B cell (primary cell): ENCODE measurements at regions not wholly inside any gene's neighbourhood (a gene's known extent, or its start where the extent isn't known, plus 50 kb on each side); places are given as distances from the start of the nearest gene placed in this dataset.

Experiments
- ATAC-seq: fragments of 200-7000 bp; cut with Tn5 transposase; one replicate; pipeline ENCODE4 v1.10.0; 2021; ENCODE audit warnings: low read depth, mild to moderate bottlenecking, moderate number of reproducible peaks, moderate library complexity
- CTCF ChIA-PET: fragments of 350-600 bp; sonication (Branson Sonifier 250); formaldehyde crosslinking; loops from one replicate; lab custom pipeline; 2021; ENCODE audit warnings: antibody characterized with exemption, inconsistent platforms; lab: Charles Lee
- POLR2A ChIA-PET: fragments of 350-600 bp; sonication (Branson Sonifier 250); formaldehyde crosslinking; loops from one replicate; lab custom pipeline; 2021; ENCODE audit warnings: antibody characterized with exemption; lab: Charles Lee
- DNase-seq: peaks from one replicate; pipeline ENCODE4 v3.0.0; 2013
- H2AFZ ChIP-seq: 2 replicates; pipeline ENCODE4 v1.6.1; 2012; ENCODE audit warnings: mild to moderate bottlenecking, low read depth, low read length; ENCODE audit not compliant: insufficient read depth, poor library complexity, severe bottlenecking
- H3K27ac ChIP-seq, 2 donors: 1 replicate in 1 of 2; 2 replicates in 1 of 2; pipeline ENCODE4 v1.5.1; 2012 to 2013; ENCODE audit warnings: low read length in 2 of 2, mild to moderate bottlenecking in 2 of 2, moderate library complexity in 1 of 2
- H3K27me3 ChIP-seq, 4 experiments: fragments of 200-600 bp in 1 of 4; sonication (generic) in 1 of 4; replicated peaks in 1 of 4; 1 replicate in 2 of 4; 2 replicates in 2 of 4; pipeline versions ENCODE4 v1.6.1 to v1.7.0; 2013 to 2016; ENCODE audit warnings: low read length in 3 of 4, mild to moderate bottlenecking in 2 of 4, mixed read lengths in 1 of 4, moderate library complexity in 1 of 4; ENCODE audit not compliant: insufficient read depth in 4 of 4, control insufficient read depth in 3 of 4; ENCODE audit errors: control extremely low read depth in 1 of 4
- H3K36me3 ChIP-seq, 2 experiments: replicated peaks in 1 of 2; 1 replicate in 1 of 2; 2 replicates in 1 of 2; pipeline versions ENCODE4 v1.6.1 to v1.7.1; 2013; ENCODE audit warnings: low read length in 1 of 2; ENCODE audit not compliant: insufficient read depth in 2 of 2, control insufficient read depth in 1 of 2; ENCODE audit errors: control extremely low read depth in 1 of 2, extremely low read depth in 1 of 2
- H3K4me1 ChIP-seq, 2 donors: fragments of 200-600 bp in 1 of 2; sonication (generic) in 1 of 2; 1 replicate in 1 of 2; 2 replicates in 1 of 2; pipeline versions ENCODE4 v1.5.1 to v1.6.1; 2013 to 2017; ENCODE audit warnings: low read length in 2 of 2; ENCODE audit not compliant: control insufficient read depth in 2 of 2, insufficient read depth in 2 of 2
- H3K4me2 ChIP-seq: replicated peaks from 2 replicates; pipeline ENCODE3; 2012; ENCODE audit warnings: mild to moderate bottlenecking, low read depth, low read length; ENCODE audit not compliant: poor library complexity, severe bottlenecking
- H3K4me3 ChIP-seq, 5 experiments: fragments of 200-600 bp in 1 of 5; sonication (generic) in 1 of 5; 1 replicate in 3 of 5; 2 replicates in 2 of 5; pipeline versions ENCODE4 v1.5.1 to v1.7.0; 2011 to 2016; ENCODE audit warnings: low read length in 4 of 5, mild to moderate bottlenecking in 4 of 5, low read depth in 2 of 5, control low read depth in 1 of 5, moderate library complexity in 1 of 5; ENCODE audit not compliant: insufficient read depth in 1 of 5; ENCODE audit errors: control extremely low read depth in 1 of 5, extremely low read depth in 1 of 5
- H3K79me2 ChIP-seq: fragments of 200-600 bp; sonication (generic); one replicate; pipeline ENCODE4 v1.6.0; 2016; ENCODE audit warnings: low read length; ENCODE audit not compliant: control insufficient read depth, insufficient read depth
- H3K9ac ChIP-seq: fragments of 200-600 bp; sonication (generic); 2 replicates; pipeline ENCODE4 v1.6.1; 2017; ENCODE audit warnings: mild to moderate bottlenecking, low read length, moderate library complexity
- H3K9me3 ChIP-seq, 3 donors: one replicate each; pipeline versions ENCODE4 v1.6.1 to v1.7.1; 2013; ENCODE audit warnings: low read length in 2 of 3; ENCODE audit not compliant: control insufficient read depth in 2 of 3, insufficient read depth in 1 of 3; ENCODE audit errors: control extremely low read depth in 1 of 3
- H4K20me1 ChIP-seq: 2 replicates; pipeline ENCODE4 v1.6.0; 2012; ENCODE audit warnings: mild to moderate bottlenecking, low read length; ENCODE audit not compliant: insufficient read depth, control insufficient read depth, poor library complexity, severe bottlenecking
- H3K27ac Mint-ChIP-seq: one replicate; pipeline ENCODE4 v1.8.0; 2021; ENCODE audit warnings: mixed read lengths
- H3K27me3 Mint-ChIP-seq: one replicate; pipeline ENCODE4 v1.8.0; 2021; ENCODE audit warnings: mixed read lengths
- H3K4me1 Mint-ChIP-seq: one replicate; pipeline ENCODE4 v1.8.0; 2021; ENCODE audit warnings: mixed read lengths
- H3K4me3 Mint-ChIP-seq: one replicate; pipeline ENCODE4 v1.8.0; 2021; ENCODE audit warnings: mixed read lengths
- H3K9me3 Mint-ChIP-seq: one replicate; pipeline ENCODE4 v1.8.0; 2022; ENCODE audit warnings: mixed read lengths; ENCODE audit not compliant: insufficient read depth
- EZH2 ChIP-seq: IDR thresholded peaks from 2 replicates; pipeline ENCODE4 v1.6.1; 2012; ENCODE audit warnings: borderline replicate concordance, low read depth, mild to moderate bottlenecking, moderate library complexity, low read length; ENCODE audit not compliant: insufficient read depth, poor library complexity, severe bottlenecking
- WGBS: methylation state at CpG from one replicate; pipeline ENCODE4 v1.1.5; 2013; ENCODE audit warnings: missing lambda C conversion rate; ENCODE audit not compliant: insufficient coverage; 5-methylcytosine and 5-hydroxymethylcytosine counted together
- intact Hi-C: fragments of 100-400 bp; cut with micrococcal nuclease; formaldehyde crosslinking; loops from one replicate; pipeline ENCODE4 v1.10.0; 2022
- TF ChIP-seq, protein P1 (sequence below): fragments of 200-600 bp; IDR thresholded peaks from one replicate; pipeline ENCODE4 v1.8.0; 2022; ENCODE audit warnings: antibody characterized with exemption, mild to moderate bottlenecking

DNA sequence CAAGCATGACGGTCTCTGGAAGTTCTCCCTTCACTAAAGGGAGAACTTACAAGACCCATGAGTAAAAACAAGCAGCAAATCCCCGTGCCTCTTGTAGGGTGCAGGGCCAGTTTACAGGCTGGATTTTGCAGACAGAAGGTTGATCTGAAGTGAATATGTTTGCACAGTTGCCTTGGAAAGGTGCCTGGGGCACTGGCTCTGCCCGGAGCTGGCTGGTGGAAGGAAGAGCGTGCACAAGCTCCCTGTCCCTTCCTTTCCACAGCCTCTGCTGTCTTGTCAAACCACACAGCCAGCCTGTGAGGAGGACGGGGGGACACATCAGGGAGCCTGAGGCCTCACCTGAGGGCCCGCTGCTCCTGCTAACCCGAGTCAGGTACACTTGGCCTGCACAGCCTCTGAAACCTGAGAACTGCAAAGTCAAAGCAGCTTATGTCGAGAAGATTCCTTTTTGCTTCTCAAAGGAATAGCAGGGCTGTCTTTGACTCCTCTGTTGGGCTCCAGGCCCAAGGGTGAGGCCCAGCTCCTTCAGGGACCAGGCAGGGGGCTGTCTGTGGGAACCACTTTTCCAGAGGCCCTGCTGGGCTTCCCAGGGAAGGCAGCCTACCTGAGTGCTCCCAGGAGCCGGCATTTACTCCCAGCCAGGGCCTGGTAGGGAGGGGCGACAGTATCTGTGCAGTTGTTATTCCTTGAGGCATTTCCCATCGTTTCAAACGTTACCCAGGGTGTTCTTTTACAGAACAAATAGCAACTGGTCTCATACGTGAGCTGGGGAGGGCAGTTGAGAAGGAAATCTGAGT is 251.5 kb downstream of the SIPA1L2 start:
- Mint-ChIP-seq H3K27ac (no peak overlapping the region), H3K4me3 (no peak overlapping the region)
- 82% methylated on average over 12 of the region's 13 CpGs for WGBS

DNA sequence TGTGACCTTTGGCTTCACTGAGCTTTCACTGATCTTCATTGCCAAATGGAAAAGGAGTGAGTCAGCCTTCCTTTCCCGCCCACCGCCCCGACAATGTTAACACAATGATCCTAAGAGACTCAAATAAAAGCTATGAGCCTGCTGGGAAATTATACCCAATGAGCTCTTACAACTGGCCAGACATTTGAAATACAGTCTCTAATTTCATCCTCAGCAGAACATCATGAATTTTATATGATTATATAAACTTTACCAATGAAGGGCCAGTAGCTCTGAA is 252.5 kb downstream of the SIPA1L2 start:
- H3K9ac ChIP-seq, result no peak overlapping the region
- Mint-ChIP-seq H3K4me3 (no peak overlapping the region), H3K27ac (no peak overlapping the region), H3K4me1 (no peaks in the 10 kb centered on the region), H3K9me3 (no peaks in the 10 kb centered on the region), H3K27me3 (no peaks in the 10 kb centered on the region)
- H3K4me1 ChIP-seq, result no peaks in the 10 kb centered on the region
- POLR2A ChIA-PET, result no interaction called here
- DNase-seq, result no peak
- ATAC-seq, result no peak
- H3K4me2 ChIP-seq, result no peak overlapping the region
- H3K27me3 ChIP-seq, result no peaks in the 10 kb centered on the region
- H3K9me3 ChIP-seq, result peaks cover 0 to 4% (median 0%) of the 10 kb centered on the region in 3 donors
- no peaks in the 10 kb centered on the region for H3K36me3 ChIP-seq
- 83% methylated on average over 3 of the region's 3 CpGs for WGBS
- H2AFZ ChIP-seq, result no peak overlapping the region
- intact Hi-C loops, result no loop called here
- H3K4me3 ChIP-seq, result no peak overlapping the region
- H3K79me2 ChIP-seq, result no peaks in the 10 kb centered on the region
- CTCF ChIA-PET, result no interaction called here
- no peak for TF ChIP-seq EZH2
- TF ChIP-seq, protein P1, sequence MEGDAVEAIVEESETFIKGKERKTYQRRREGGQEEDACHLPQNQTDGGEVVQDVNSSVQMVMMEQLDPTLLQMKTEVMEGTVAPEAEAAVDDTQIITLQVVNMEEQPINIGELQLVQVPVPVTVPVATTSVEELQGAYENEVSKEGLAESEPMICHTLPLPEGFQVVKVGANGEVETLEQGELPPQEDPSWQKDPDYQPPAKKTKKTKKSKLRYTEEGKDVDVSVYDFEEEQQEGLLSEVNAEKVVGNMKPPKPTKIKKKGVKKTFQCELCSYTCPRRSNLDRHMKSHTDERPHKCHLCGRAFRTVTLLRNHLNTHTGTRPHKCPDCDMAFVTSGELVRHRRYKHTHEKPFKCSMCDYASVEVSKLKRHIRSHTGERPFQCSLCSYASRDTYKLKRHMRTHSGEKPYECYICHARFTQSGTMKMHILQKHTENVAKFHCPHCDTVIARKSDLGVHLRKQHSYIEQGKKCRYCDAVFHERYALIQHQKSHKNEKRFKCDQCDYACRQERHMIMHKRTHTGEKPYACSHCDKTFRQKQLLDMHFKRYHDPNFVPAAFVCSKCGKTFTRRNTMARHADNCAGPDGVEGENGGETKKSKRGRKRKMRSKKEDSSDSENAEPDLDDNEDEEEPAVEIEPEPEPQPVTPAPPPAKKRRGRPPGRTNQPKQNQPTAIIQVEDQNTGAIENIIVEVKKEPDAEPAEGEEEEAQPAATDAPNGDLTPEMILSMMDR, result no peak
- H4K20me1 ChIP-seq, result no peaks in the 10 kb centered on the region
- no peak overlapping the region for H3K27ac ChIP-seq

More for the DNA sequence above, 251.5 kb downstream of the SIPA1L2 start:
- Histone ChIP-seq H3K79me2 (no peaks in the 10 kb centered on the region), H3K4me2 (no peak overlapping the region), H3K27ac (no peak overlapping the region), H3K4me3 (no peak overlapping the region), H3K27me3 (no peaks in the 10 kb centered on the region), H2AFZ (no peak overlapping the region), H4K20me1 (no peaks in the 10 kb centered on the region), H3K36me3 (no peaks in the 10 kb centered on the region), H3K9ac (no peak overlapping the region), H3K4me1 (no peaks in the 10 kb centered on the region), H3K9me3 (peaks cover 0 to 4% (median 0%) of the 10 kb centered on the region in 3 donors)
- Mint-ChIP-seq H3K4me1 (no peaks in the 10 kb centered on the region), H3K9me3 (no peaks in the 10 kb centered on the region), H3K27me3 (no peaks in the 10 kb centered on the region)
- TF ChIP-seq EZH2, result no peak
- TF ChIP-seq, protein P1, result no peak
- DNase-seq, result no peak
- intact Hi-C loops, result no loop called here
- ATAC-seq, result no peak
- ChIA-PET CTCF (no interaction called here), POLR2A (no interaction called here)
